Activated CD8-positive, alpha-beta memory T cell treated with anti-CD3 and anti-CD28 coated beads, Interleukin-2, amount 50 U/mL, for 24 hours (primary cell): ENCODE measurements at regions not wholly inside any gene's neighbourhood (a gene's known extent, or its start where the extent isn't known, plus 50 kb on each side); places are given as distances from the start of the nearest gene placed in this dataset.
"Not testable (repeated sequence)": the region's sequence is repeated elsewhere in the genome, so short reads cannot be mapped to it uniquely, and the experiment has no call there.

Source experiments
- DNase-seq: peaks from one replicate; pipeline ENCODE4 v3.0.0-alpha.2; 2020; ENCODE audit errors: extremely low read depth

GRCh38 chr4:11860996-11861395 is 432.3 kb upstream of the HS3ST1 start:
- no peak for DNase-seq

- DNase-seq = no peak
These were observed 429.2 kb upstream of the HS3ST1 start for GRCh38 chr4:11857881-11858280.

DNA sequence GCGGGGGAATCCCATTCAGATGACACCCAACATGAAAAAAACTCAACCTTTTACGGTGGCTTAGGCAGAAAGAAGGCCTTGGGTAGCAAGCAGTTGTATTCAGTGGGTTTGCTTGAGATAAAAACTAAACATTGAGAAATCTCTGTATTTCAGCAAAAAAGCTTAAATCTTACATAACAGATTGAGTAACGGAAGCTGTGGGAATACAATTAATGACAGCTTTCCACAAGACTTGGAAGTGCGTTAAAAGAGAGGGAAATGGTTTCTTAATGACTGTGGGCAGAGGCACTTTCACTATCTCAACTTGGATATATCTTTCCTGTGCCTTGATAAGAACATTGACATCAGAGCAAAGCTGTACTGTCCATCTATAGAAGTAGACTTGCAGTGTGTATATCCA is 418.5 kb upstream of the HS3ST1 start:
- no peak for DNase-seq

DNA sequence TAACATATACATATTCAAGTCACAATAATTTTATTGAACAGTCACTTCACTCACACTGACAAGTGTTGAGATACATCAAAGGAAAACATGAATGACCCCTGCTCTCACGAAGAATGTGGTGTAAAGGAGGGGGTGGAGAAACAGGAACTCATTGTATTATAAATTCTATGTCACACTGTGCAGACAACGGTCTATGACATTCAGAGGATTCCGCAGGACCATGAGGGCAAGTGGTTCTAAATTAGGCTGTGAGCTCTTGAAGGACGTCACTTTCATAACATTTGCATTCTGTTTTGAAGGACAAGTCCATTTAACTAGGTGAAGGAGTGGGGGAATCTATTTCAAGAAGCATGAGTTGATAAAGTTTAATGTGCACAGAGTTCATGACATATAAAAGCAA is 415.2 kb upstream of the HS3ST1 start:
- no peak for DNase-seq

DNA sequence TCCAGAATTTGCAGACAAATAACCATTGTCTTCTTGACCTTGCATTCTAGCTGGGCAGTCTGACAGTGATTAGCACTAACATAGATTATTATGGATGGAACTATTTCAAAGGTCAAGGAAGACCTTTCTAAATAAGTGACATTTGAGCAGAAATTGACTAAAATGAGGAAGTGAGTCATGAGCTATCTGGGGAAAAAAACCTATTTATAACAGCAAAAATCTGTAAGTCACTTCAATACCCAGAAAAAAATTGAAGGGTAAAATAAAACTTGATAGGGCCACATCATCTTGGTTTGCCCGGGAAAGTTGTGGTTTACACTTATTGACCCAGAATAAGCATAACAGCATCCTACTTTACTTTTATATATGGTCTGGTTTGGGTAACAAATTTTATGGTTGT is 414.6 kb upstream of the HS3ST1 start:
- no peak for DNase-seq

- no peak for DNase-seq
These were observed 414.0 kb upstream of the HS3ST1 start for GRCh38 chr4:11842620-11843263.

DNA sequence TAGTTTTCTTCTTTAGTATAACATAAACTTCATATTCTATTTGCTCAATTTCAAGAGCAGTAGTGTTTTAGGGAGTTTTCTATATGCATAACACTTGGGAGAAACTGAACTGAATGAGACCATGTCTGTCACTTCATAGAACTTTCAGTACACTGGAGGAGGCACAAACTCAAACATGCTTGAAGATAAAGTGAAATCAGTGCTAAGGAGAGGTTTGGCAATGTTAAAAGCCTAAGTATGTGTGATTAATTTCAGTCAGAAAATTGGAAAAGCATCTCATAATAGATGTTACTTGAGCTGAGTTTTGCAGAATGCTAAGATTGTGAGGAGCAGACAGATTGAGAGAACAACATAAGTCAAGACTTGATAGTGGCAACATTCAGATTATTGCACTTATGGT is 411.2 kb upstream of the HS3ST1 start:
- no peak for DNase-seq

- no peak for DNase-seq
These were observed 403.0 kb upstream of the HS3ST1 start for GRCh38 chr4:11831739-11832138.

- no peak for DNase-seq
These were observed 395.9 kb upstream of the HS3ST1 start for GRCh38 chr4:11824566-11824965.

- DNase-seq = no peak
These were observed 393.2 kb upstream of the HS3ST1 start for GRCh38 chr4:11821772-11822430.

DNA sequence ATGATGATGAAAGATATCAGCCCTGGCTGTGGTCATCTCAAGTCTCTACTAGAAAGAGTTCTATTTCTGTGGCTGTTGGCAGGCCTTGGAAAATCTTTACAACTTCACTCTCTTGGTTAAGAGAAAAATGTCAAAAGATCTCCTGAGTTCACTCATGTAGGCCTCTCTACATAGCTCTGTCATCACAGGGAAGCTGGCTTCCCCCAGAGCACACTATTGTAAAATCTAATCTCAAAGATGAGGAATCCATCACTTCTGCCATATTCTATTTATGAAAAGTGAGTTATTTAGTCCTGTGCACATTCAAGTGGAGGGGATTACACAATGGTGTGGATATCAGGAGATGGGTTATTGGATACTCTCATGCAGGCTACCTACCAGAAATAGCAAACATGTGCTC is 388.4 kb upstream of the HS3ST1 start:
- DNase-seq = no peak

GRCh38 chr4:11814758-11815157 is 386.1 kb upstream of the HS3ST1 start:
- DNase-seq = no peak

- no peak for DNase-seq
These were observed 385.3 kb upstream of the HS3ST1 start for GRCh38 chr4:11813951-11814446.

DNA sequence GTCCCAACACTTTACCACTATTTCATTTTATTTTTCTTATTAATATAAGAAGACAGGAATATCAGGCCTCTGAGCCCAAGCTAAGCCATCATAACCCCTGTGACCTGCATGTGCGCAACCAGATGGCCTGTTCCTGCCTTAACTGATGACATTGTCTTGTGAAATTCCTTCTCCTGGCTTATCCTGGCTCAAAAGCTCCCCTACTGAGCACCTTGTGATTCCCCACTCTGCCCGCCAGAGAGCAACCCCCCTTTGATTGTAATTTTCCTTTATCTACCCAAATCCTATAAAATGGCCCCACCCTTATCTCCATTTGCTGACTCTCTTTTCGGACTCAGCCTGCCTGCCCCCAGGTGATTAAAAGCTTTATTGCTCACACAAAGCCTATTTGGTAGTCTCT is 382.8 kb upstream of the HS3ST1 start:
- not testable (repeated sequence) for DNase-seq

GRCh38 chr4:11805842-11806241 is 377.1 kb upstream of the HS3ST1 start:
- DNase-seq = no peak

DNA sequence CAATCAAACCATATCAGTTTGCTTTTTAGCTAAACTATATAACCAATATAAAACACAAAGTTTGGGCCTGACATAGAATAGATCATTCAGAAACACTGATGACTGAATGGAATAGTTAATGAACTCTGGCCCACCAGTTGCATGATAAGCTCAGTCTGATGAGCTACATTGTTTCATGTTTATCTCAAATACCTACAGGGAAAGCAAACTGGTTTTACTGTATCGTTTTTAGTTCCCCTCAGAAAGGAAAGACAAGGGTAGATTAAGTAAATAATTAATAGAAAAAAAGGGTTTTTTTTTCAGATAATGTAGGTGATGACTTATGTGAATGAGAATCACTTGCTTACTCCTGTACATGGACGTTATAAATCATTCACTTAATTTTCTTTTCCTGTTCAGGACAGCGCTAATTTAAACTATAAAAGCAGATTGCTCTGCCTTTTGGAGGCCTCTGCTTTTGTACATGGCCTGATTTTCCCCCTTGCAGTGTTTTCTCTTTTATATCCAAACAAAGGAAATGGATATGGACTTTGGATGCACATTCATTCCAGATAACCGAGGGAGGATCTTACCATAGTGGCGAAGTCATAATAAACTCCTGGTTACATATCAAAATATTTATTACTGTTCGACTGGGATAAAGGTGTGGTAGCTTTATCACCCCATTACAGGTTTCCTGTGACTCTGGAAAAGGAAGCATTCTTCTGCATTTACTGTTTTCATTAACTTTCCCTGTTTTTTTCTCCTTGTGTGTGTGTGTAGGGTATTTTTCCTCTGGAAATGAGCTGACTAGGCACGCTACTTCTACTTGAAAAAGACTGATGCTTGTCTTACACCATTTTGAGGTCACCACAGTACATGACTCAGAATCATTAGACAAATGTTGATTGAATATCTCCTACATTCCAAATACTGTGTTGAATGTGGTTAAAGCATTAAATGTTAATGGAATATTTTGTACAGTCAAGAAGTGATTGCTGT is 373.1 kb upstream of the HS3ST1 start:
- no peak for DNase-seq

- no peak for DNase-seq
These were observed 370.5 kb upstream of the HS3ST1 start for GRCh38 chr4:11799196-11799595.

DNA sequence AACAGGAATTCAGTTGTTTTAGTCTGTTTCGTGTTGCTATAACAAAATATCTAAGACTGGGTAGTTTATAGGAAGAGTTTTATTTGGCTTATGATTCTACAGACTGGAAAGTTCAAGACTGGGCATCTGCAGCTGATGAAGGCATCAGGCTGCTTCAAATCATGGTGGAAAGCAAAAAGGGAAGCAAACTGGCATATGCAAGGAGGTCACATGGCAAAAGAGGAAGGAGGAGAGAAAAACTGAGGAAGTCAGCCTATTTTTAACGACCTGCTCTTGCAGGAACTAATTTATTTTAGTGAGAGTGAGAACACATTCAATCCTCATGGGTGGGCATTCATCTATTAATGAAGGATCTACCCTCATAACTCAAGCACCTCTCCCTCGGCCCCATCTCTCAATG is 363.1 kb upstream of the HS3ST1 start:
- DNase-seq = no peak

GRCh38 chr4:11790230-11790629 is 361.5 kb upstream of the HS3ST1 start:
- no peak for DNase-seq

- no peak for DNase-seq
These were observed 354.9 kb upstream of the HS3ST1 start for GRCh38 chr4:11783588-11783987.

GRCh38 chr4:11782859-11783258 is 354.2 kb upstream of the HS3ST1 start:
- DNase-seq = no peak

DNA sequence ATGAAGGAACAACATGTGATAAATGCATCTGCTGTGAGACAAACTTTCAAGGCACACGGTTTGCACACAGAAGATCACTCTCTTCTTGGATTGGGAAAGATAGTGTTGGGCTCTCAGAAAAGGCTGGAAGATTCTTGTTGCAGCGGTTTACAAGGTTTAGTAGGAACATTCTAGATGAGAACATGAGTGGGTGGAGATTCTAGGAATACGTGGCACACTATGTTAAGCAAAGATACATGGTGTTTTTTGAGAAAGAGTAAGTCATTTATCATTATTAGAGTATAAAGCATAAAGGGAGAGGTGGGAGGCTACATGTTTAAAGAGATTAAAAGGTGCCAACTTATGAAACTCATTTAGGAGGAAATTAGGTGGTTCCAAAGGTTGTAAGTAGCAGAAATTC is 348.8 kb upstream of the HS3ST1 start:
- DNase-seq = no peak
